Uterus (tissue), 2 donors: ENCODE measurements at regions not wholly inside any gene's neighbourhood (a gene's known extent, or its start where the extent isn't known, plus 50 kb on each side); places are given as distances from the start of the nearest gene placed in this dataset.

ENCODE experiments used
- POLR2A ChIP-seq, 2 donors: fragments of 450-650 bp; IDR thresholded peaks; one replicate each; pipeline ENCODE4 v1.6.1; 2016; ENCODE audit warnings: antibody characterized with exemption in 2 of 2, mild to moderate bottlenecking in 1 of 2, moderate library complexity in 1 of 2
- TF ChIP-seq, protein P1 (sequence below), 4 experiments: fragments of 200-600 bp in 2 of 4; fragments of 450-650 bp in 2 of 4; sonication (generic) in 2 of 4; IDR thresholded peaks; one replicate each; pipeline ENCODE4 v1.5.1; 2016 to 2019; ENCODE audit warnings: antibody characterized with exemption in 4 of 4, mild to moderate bottlenecking in 2 of 4, moderate library complexity in 1 of 4

DNA sequence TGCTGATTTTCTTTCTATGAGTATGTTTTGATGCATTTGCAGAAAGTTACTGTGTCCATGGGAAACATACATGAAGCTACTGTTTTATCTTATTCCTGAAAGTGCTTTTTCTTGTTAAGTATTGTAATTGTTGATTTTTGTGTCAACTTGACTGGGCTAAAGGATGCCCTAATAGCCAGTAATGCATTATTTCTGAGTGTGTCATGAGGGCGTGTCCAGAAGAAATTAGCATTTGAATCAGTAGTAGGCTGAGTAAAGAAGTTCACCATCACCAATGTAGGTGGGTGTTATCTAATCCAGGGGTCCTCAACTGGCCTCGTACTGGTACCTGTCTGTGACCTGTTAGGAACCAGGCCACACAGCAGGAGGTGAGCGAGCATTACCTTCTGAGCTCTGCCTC lies 760.2 kb downstream of the PLA2G4A start:
- TF ChIP-seq, protein P1, sequence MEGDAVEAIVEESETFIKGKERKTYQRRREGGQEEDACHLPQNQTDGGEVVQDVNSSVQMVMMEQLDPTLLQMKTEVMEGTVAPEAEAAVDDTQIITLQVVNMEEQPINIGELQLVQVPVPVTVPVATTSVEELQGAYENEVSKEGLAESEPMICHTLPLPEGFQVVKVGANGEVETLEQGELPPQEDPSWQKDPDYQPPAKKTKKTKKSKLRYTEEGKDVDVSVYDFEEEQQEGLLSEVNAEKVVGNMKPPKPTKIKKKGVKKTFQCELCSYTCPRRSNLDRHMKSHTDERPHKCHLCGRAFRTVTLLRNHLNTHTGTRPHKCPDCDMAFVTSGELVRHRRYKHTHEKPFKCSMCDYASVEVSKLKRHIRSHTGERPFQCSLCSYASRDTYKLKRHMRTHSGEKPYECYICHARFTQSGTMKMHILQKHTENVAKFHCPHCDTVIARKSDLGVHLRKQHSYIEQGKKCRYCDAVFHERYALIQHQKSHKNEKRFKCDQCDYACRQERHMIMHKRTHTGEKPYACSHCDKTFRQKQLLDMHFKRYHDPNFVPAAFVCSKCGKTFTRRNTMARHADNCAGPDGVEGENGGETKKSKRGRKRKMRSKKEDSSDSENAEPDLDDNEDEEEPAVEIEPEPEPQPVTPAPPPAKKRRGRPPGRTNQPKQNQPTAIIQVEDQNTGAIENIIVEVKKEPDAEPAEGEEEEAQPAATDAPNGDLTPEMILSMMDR (IDR thresholded peaks at IDR 0.05): no peak
- no peak for TF ChIP-seq POLR2A (IDR thresholded peaks at IDR 0.05)
